NCI-H2171 treated with DMSO at 0.1 percent for 48 hours (cell line): ENCODE measurements at regions not wholly inside any gene's neighbourhood (a gene's known extent, or its start where the extent isn't known, plus 50 kb on each side); places are given as distances from the start of the nearest gene placed in this dataset.
A peak's percentile ranks its signal among the peaks of the same experiment; 100 is the strongest.
"Not testable (repeated sequence)": the region's sequence is repeated elsewhere in the genome, so short reads cannot be mapped to it uniquely, and the experiment has no call there.

ENCODE experiments used
- DNase-seq: peaks from one replicate; lab custom pipeline; 2025; lab: John Stamatoyannopoulos, UW

GRCh38 chr16:72455743-72456659, 284.0 kb upstream of the PMFBP1 start:
- DNase-seq: peak; percentile 53

GRCh38 chr16:72453856-72454255, 281.9 kb upstream of the PMFBP1 start:
- not testable (repeated sequence) for DNase-seq

GRCh38 chr16:72444696-72445095, 272.7 kb upstream of the PMFBP1 start:
- DNase-seq: no peak

- no peak for DNase-seq
These were observed 271.9 kb upstream of the PMFBP1 start for GRCh38 chr16:72443809-72444208.

- no peak for DNase-seq
These were observed 270.6 kb upstream of the PMFBP1 start for GRCh38 chr16:72442385-72443158.

GRCh38 chr16:72437891-72438290, 265.9 kb upstream of the PMFBP1 start:
- DNase-seq: no peak

GRCh38 chr16:72434159-72434558, 262.2 kb upstream of the PMFBP1 start:
- DNase-seq: peak; percentile 49

- no peak for DNase-seq
These were observed 258.2 kb upstream of the PMFBP1 start for GRCh38 chr16:72430121-72430520.

GRCh38 chr16:72429671-72430081, 257.7 kb upstream of the PMFBP1 start:
- DNase-seq: no peak

GRCh38 chr16:72428681-72429376, 256.9 kb upstream of the PMFBP1 start:
- no peak for DNase-seq

- peak; percentile 18 for DNase-seq
These were observed 255.9 kb upstream of the PMFBP1 start for GRCh38 chr16:72427783-72428331.

GRCh38 chr16:72427051-72427782, 255.3 kb upstream of the PMFBP1 start:
- peak; percentile 62 for DNase-seq

GRCh38 chr16:72426386-72426785, 254.4 kb upstream of the PMFBP1 start:
- peak; percentile 59 for DNase-seq

GRCh38 chr16:72425571-72426341, 253.8 kb upstream of the PMFBP1 start:
- DNase-seq: peak; percentile 84

GRCh38 chr16:72424757-72425156, 252.8 kb upstream of the PMFBP1 start:
- no peak for DNase-seq

- no peak for DNase-seq
These were observed 250.4 kb upstream of the PMFBP1 start for GRCh38 chr16:72422308-72422897.

GRCh38 chr16:72419638-72420037, 247.7 kb upstream of the PMFBP1 start:
- no peak for DNase-seq

- DNase-seq: no peak
These were observed 243.4 kb upstream of the PMFBP1 start for GRCh38 chr16:72415379-72415778.

GRCh38 chr16:72410492-72410891, 238.5 kb upstream of the PMFBP1 start:
- DNase-seq: no peak

GRCh38 chr16:72409423-72409822, 237.5 kb upstream of the PMFBP1 start:
- DNase-seq: no peak
